Lung (tissue), 11 donors: ENCODE measurements at regions not wholly inside any gene's neighbourhood (a gene's known extent, or its start where the extent isn't known, plus 50 kb on each side); places are given as distances from the start of the nearest gene placed in this dataset.

Experiments
- ATAC-seq: fragments of 200-7000 bp; cut with Tn5 transposase; one replicate; pipeline ENCODE4 v1.9.1; 2020; ENCODE audit warnings: moderate number of reproducible peaks; ENCODE audit not compliant: insufficient read depth, low FRiP score
- DNase-seq, 3 donors: peaks; one replicate each; pipeline ENCODE4 v3.0.0-alpha.2; 2013 to 2017
- H3K27ac ChIP-seq, 2 donors: one replicate each; pipeline ENCODE4 v1.5.1; 2013; ENCODE audit warnings: mild to moderate bottlenecking in 2 of 2, moderate library complexity in 2 of 2, control low read depth in 1 of 2, inconsistent platforms in 1 of 2, low read depth in 1 of 2, low read length in 1 of 2
- H3K27me3 ChIP-seq, 3 donors: one replicate each; pipeline ENCODE4 v1.5.1; 2013; ENCODE audit warnings: low read length in 2 of 3; ENCODE audit not compliant: control insufficient read depth in 3 of 3, insufficient read depth in 3 of 3
- H3K36me3 ChIP-seq, 4 donors: one replicate each; pipeline ENCODE4 v1.5.1; 2013; ENCODE audit warnings: low read length in 4 of 4, mild to moderate bottlenecking in 1 of 4, moderate library complexity in 1 of 4; ENCODE audit not compliant: control insufficient read depth in 4 of 4, insufficient read depth in 4 of 4
- H3K4me1 ChIP-seq, 5 donors: one replicate each; pipeline ENCODE4 v1.5.1; 2013; ENCODE audit warnings: low read length in 5 of 5, mild to moderate bottlenecking in 2 of 5, moderate library complexity in 1 of 5; ENCODE audit not compliant: control insufficient read depth in 5 of 5, insufficient read depth in 5 of 5
- H3K4me3 ChIP-seq: one replicate; pipeline ENCODE4 v1.5.1; 2013; ENCODE audit warnings: mild to moderate bottlenecking, control low read depth, moderate library complexity
- H3K9ac ChIP-seq, 2 donors: one replicate each; pipeline ENCODE4 v1.5.1; 2013; ENCODE audit warnings: low read length in 2 of 2, control low read depth in 1 of 2; ENCODE audit not compliant: insufficient read depth in 1 of 2
- H3K9me3 ChIP-seq, 4 donors: one replicate each; pipeline ENCODE4 v1.5.1; 2013; ENCODE audit warnings: low read length in 3 of 4, mild to moderate bottlenecking in 1 of 4, moderate library complexity in 1 of 4; ENCODE audit not compliant: control insufficient read depth in 4 of 4, insufficient read depth in 3 of 4
- WGBS, 2 donors: extraction: QIAGEN DNeasy Blood & Tissue Kit; methylation state at CpG; one replicate each; pipeline ENCODE4 v1.1.7; 2013; 5-methylcytosine and 5-hydroxymethylcytosine counted together
- TF ChIP-seq, protein P1 (sequence below): IDR thresholded peaks from 2 replicates; pipeline ENCODE4 v1.5.1; 2012; ENCODE audit warnings: mild to moderate bottlenecking; ENCODE audit errors: control extremely low read depth, extremely low read depth
- donor health status: control.
- donor health status: control.
- donor health status: Bipolar disorder and iron deficiency.
- donor health status: healthy.
- donor health status: DM: yes; HTN: yes; CAD: no.

GRCh38 chr9:126063326-126063725 lies 263.3 kb upstream of the MVB12B start:
- WGBS, 2 donors: 86 to 93% methylated on average over 5 of the region's 5 CpGs
- ATAC-seq (no peak), DNase-seq (no peak)
- H3K4me1 ChIP-seq: peaks cover 0 to 7% (median 2%) of the 10 kb centered on the region in 5 donors
- H3K9ac ChIP-seq: no peak overlapping the region
- peaks cover 0 to 4% (median 0%) of the 10 kb centered on the region in 4 donors for H3K9me3 ChIP-seq
- no peak overlapping the region for H3K4me3 ChIP-seq
- H3K27ac ChIP-seq: no peak overlapping the region
- TF ChIP-seq, protein P1, sequence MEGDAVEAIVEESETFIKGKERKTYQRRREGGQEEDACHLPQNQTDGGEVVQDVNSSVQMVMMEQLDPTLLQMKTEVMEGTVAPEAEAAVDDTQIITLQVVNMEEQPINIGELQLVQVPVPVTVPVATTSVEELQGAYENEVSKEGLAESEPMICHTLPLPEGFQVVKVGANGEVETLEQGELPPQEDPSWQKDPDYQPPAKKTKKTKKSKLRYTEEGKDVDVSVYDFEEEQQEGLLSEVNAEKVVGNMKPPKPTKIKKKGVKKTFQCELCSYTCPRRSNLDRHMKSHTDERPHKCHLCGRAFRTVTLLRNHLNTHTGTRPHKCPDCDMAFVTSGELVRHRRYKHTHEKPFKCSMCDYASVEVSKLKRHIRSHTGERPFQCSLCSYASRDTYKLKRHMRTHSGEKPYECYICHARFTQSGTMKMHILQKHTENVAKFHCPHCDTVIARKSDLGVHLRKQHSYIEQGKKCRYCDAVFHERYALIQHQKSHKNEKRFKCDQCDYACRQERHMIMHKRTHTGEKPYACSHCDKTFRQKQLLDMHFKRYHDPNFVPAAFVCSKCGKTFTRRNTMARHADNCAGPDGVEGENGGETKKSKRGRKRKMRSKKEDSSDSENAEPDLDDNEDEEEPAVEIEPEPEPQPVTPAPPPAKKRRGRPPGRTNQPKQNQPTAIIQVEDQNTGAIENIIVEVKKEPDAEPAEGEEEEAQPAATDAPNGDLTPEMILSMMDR: no peak
- H3K36me3 ChIP-seq: no peaks in the 10 kb centered on the region
- peaks cover 0 to 10% (median 2%) of the 10 kb centered on the region in 3 donors for H3K27me3 ChIP-seq

- ATAC-seq (no peak), DNase-seq (no peak)
- TF ChIP-seq, protein P1: no peak
- Histone ChIP-seq H3K36me3 (no peaks in the 10 kb centered on the region), H3K27me3 (peaks cover 0 to 5% (median 0%) of the 10 kb centered on the region in 3 donors), H3K4me3 (no peak overlapping the region), H3K9ac (no peak overlapping the region), H3K9me3 (peaks cover 0 to 4% (median 0%) of the 10 kb centered on the region in 4 donors), H3K4me1 (peaks cover 0 to 3% (median 0%) of the 10 kb centered on the region in 5 donors), H3K27ac (no peak overlapping the region)
- WGBS, 2 donors: 69 to 82% methylated on average over 6 of the region's 6 CpGs
Observed at GRCh38 chr9:126066131-126066530, 260.5 kb upstream of the MVB12B start.

GRCh38 chr9:126067031-126067734 lies 259.4 kb upstream of the MVB12B start:
- no peak for ATAC-seq
- Histone ChIP-seq H3K27me3 (peaks cover 0 to 4% (median 2%) of the 10 kb centered on the region in 3 donors), H3K36me3 (no peaks in the 10 kb centered on the region), H3K9ac (no peak overlapping the region), H3K4me3 (no peak overlapping the region), H3K4me1 (no peaks in the 10 kb centered on the region), H3K27ac (no peak overlapping the region), H3K9me3 (peaks cover 0 to 4% (median 0%) of the 10 kb centered on the region in 4 donors)
- TF ChIP-seq, protein P1: no peak
- 66 to 80% methylated on average over 4 of the region's 4 CpGs for WGBS, 2 donors
- DNase-seq: no peak
